ENCODE measurements at regions not wholly inside any gene's neighbourhood (a gene's known extent, or its start where the extent isn't known, plus 50 kb on each side); places are given as distances from the start of the nearest gene placed in this dataset.

- POLR2A ChIA-PET (ENCODE audit: low non-redundant PET) = no interaction called here
These were observed 957.8 kb upstream of the GJE1 start for GRCh38 chr6:141174932-141175331.

GRCh38 chr6:141173529-141173928 lies 959.2 kb upstream of the GJE1 start:
- no TSS peak for BruUV-seq (replicated peaks)
- intact Hi-C loops (cut with micrococcal nuclease; ENCODE audit: unreplicated experiment) = no loop called here
- Histone ChIP-seq H3K36me3 (ENCODE audit: insufficient read depth, low read length, poor library complexity, severe bottlenecking) (no peaks in the 10 kb centered on the region), H3K27ac (ENCODE audit: low read depth, low read length, poor library complexity, severe bottlenecking) (no peak overlapping the region), H3K4me3 (ENCODE audit: low read depth, low read length, poor library complexity, severe bottlenecking) (no peak overlapping the region), H3K27me3 (replicated peaks; ENCODE audit: insufficient read depth, low read depth, low read length, poor library complexity) (no peaks in the 10 kb centered on the region), H3K9me3 (ENCODE audit: low read depth, low read length, poor library complexity, severe bottlenecking) (no peaks in the 10 kb centered on the region), H3K4me1 (ENCODE audit: insufficient read depth, low read length, poor library complexity, severe bottlenecking) (peaks cover 9% of the 10 kb centered on the region)
- TF ChIP-seq EZH2 (IDR thresholded peaks at IDR 0.05; ENCODE audit: borderline replicate concordance, low read depth, low read length, poor library complexity, severe bottlenecking) = no peak
- no peak for TF ChIP-seq CTCF (conservative IDR thresholded peaks at IDR 0.05; ENCODE audit: low read depth, low read length)
- no peak for DNase-seq (ENCODE audit: low spot score)
- POLR2A ChIA-PET (ENCODE audit: low non-redundant PET) = no interaction called here
- CTCF ChIA-PET = no interaction called here

More at GRCh38 chr6:141174932-141175331, 957.8 kb upstream of the GJE1 start:
- H3K4me3 ChIP-seq (ENCODE audit: low read depth, low read length, poor library complexity, severe bottlenecking) = no peak overlapping the region
- no peaks in the 10 kb centered on the region for H3K36me3 ChIP-seq (ENCODE audit: insufficient read depth, low read length, poor library complexity, severe bottlenecking)
- CTCF ChIA-PET = no interaction called here
- DNase-seq (ENCODE audit: low spot score) = no peak
- TF ChIP-seq EZH2 (IDR thresholded peaks at IDR 0.05; ENCODE audit: borderline replicate concordance, low read depth, low read length, poor library complexity, severe bottlenecking) = no peak
- no peak for TF ChIP-seq CTCF (conservative IDR thresholded peaks at IDR 0.05; ENCODE audit: low read depth, low read length)
- H3K27me3 ChIP-seq (replicated peaks; ENCODE audit: insufficient read depth, low read depth, low read length, poor library complexity) = no peaks in the 10 kb centered on the region
- no peaks in the 10 kb centered on the region for H3K9me3 ChIP-seq (ENCODE audit: low read depth, low read length, poor library complexity, severe bottlenecking)
- intact Hi-C loops (cut with micrococcal nuclease; ENCODE audit: unreplicated experiment) = no loop called here
- H3K4me1 ChIP-seq (ENCODE audit: insufficient read depth, low read length, poor library complexity, severe bottlenecking) = peaks cover under 1% of the 10 kb centered on the region
- H3K27ac ChIP-seq (ENCODE audit: low read depth, low read length, poor library complexity, severe bottlenecking) = no peak overlapping the region
- BruUV-seq (replicated peaks) = no TSS peak

- CTCF ChIA-PET = no interaction called here
- intact Hi-C loops (cut with micrococcal nuclease; ENCODE audit: unreplicated experiment) = no loop called here
These were observed 963.3 kb upstream of the GJE1 start for GRCh38 chr6:141169419-141169818.

More at GRCh38 chr6:141169419-141169818, 963.3 kb upstream of the GJE1 start:
- no peak overlapping the region for H3K4me3 ChIP-seq (ENCODE audit: low read depth, low read length, poor library complexity, severe bottlenecking)
- no peaks in the 10 kb centered on the region for H3K9me3 ChIP-seq (ENCODE audit: low read depth, low read length, poor library complexity, severe bottlenecking)
- no peaks in the 10 kb centered on the region for H3K36me3 ChIP-seq (ENCODE audit: insufficient read depth, low read length, poor library complexity, severe bottlenecking)
- H3K27ac ChIP-seq (ENCODE audit: low read depth, low read length, poor library complexity, severe bottlenecking) = no peak overlapping the region
- H3K4me1 ChIP-seq (ENCODE audit: insufficient read depth, low read length, poor library complexity, severe bottlenecking) = peaks cover 9% of the 10 kb centered on the region
- DNase-seq (ENCODE audit: low spot score) = peak; percentile 77
- no peak for TF ChIP-seq CTCF (conservative IDR thresholded peaks at IDR 0.05; ENCODE audit: low read depth, low read length)
- no TSS peak for BruUV-seq (replicated peaks)
- POLR2A ChIA-PET (ENCODE audit: low non-redundant PET) = no interaction called here
- H3K27me3 ChIP-seq (replicated peaks; ENCODE audit: insufficient read depth, low read depth, low read length, poor library complexity) = no peaks in the 10 kb centered on the region

Data from A673 (cell line).